RKO (cell line): ENCODE measurements at regions not wholly inside any gene's neighbourhood (a gene's known extent, or its start where the extent isn't known, plus 50 kb on each side); places are given as distances from the start of the nearest gene placed in this dataset.
"Not testable (repeated sequence)": the region's sequence is repeated elsewhere in the genome, so short reads cannot be mapped to it uniquely, and the experiment has no call there.

Experiments used
- DNase-seq: peaks from one replicate; pipeline ENCODE4 v3.0.0-alpha.2; 2016; ENCODE audit warnings: low spot score

- no peak for DNase-seq
These were observed 73.4 kb downstream of the FGD2 start for GRCh38 chr6:37078814-37079213.

- DNase-seq, result no peak
These were observed 75.7 kb downstream of the FGD2 start for GRCh38 chr6:37081042-37081607.

GRCh38 chr6:37082390-37083130 is 77.1 kb downstream of the FGD2 start:
- no peak for DNase-seq

- no peak for DNase-seq
These were observed 78.0 kb downstream of the FGD2 start for GRCh38 chr6:37083243-37084138.

GRCh38 chr6:37084665-37085064 is 79.2 kb downstream of the FGD2 start:
- DNase-seq, result not testable (repeated sequence)

GRCh38 chr6:37085198-37085597 is 79.7 kb downstream of the FGD2 start:
- no peak for DNase-seq

GRCh38 chr6:37088897-37089296 is 81.1 kb upstream of the PIM1 start:
- no peak for DNase-seq

GRCh38 chr6:37089783-37090182 is 80.2 kb upstream of the PIM1 start:
- DNase-seq, result no peak

- not testable (repeated sequence) for DNase-seq
These were observed 78.8 kb upstream of the PIM1 start for GRCh38 chr6:37091104-37091503.

GRCh38 chr6:37091586-37091985 is 78.4 kb upstream of the PIM1 start:
- not testable (repeated sequence) for DNase-seq

GRCh38 chr6:37092923-37093727 is 76.8 kb upstream of the PIM1 start:
- no peak for DNase-seq

- DNase-seq, result no peak
These were observed 76.3 kb upstream of the PIM1 start for GRCh38 chr6:37093728-37094069.

- DNase-seq, result no peak
These were observed 74.0 kb upstream of the PIM1 start for GRCh38 chr6:37095997-37096396.

- no peak for DNase-seq
These were observed 72.6 kb upstream of the PIM1 start for GRCh38 chr6:37097335-37097734.

GRCh38 chr6:37099442-37099841 is 70.5 kb upstream of the PIM1 start:
- peak; percentile 20 for DNase-seq

GRCh38 chr6:37100745-37101144 is 69.2 kb upstream of the PIM1 start:
- DNase-seq, result no peak

GRCh38 chr6:37101991-37102298 is 68.0 kb upstream of the PIM1 start:
- DNase-seq, result no peak

GRCh38 chr6:37102299-37103168 is 67.4 kb upstream of the PIM1 start:
- DNase-seq, result peak; percentile 71

- DNase-seq, result no peak
These were observed 66.5 kb upstream of the PIM1 start for GRCh38 chr6:37103169-37104039.

- DNase-seq, result no peak
These were observed 65.2 kb upstream of the PIM1 start for GRCh38 chr6:37104824-37105147.
